Medulla oblongata (tissue), 1 donor: ENCODE measurements at regions not wholly inside any gene's neighbourhood (a gene's known extent, or its start where the extent isn't known, plus 50 kb on each side); places are given as distances from the start of the nearest gene placed in this dataset.

ENCODE experiments used
- DNase-seq: peaks from one replicate; pipeline ENCODE4 v3.0.0-alpha.2; 2015; ENCODE audit errors: extremely low spot score

DNA sequence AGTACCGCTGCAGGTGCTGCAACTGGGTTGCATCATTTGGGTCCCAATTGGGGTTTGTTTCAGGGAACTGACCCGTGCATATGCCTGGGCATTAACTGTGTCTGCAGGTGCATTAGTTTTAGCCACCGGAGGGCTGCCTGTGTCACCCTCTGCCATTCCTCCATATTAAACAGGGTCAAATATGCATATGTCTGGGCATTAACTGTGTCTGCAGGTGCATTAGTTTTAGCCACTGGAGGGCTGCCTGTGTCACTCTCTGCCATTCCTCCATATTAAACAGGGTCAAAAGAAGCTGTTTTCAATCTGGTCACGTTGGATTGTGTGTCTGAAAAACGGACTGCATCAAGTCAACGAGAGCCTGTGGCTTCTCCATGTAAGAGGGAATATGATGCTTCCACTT, 1317.0 kb downstream of the TMEM121 start:
- no peak for DNase-seq

DNA sequence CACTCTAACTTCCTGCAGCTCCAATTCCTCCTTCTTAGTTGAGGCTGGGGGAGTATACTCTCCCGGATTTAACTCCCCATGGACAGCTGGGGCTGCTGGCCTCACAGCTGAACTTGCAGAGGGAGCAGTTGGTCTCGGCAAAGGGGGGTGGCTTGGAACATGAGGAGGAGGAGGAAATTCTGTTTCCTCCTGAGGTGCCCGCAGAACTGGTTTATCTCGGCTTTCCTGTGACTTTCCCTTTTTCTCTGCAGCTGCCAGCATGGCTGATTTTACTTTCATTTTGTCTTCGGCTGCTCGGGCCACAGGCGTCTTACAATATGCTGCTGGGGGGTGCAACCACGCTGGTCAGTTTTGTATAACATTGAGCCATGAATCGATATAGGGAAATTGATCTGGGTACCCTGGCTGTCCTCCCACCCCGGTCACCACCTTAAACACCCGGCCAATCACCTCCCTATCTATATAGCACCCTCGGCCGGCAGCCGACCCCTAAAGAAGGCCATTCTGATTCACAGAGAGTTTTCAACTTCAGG, 1317.6 kb downstream of the TMEM121 start:
- DNase-seq: peak; percentile 17

DNA sequence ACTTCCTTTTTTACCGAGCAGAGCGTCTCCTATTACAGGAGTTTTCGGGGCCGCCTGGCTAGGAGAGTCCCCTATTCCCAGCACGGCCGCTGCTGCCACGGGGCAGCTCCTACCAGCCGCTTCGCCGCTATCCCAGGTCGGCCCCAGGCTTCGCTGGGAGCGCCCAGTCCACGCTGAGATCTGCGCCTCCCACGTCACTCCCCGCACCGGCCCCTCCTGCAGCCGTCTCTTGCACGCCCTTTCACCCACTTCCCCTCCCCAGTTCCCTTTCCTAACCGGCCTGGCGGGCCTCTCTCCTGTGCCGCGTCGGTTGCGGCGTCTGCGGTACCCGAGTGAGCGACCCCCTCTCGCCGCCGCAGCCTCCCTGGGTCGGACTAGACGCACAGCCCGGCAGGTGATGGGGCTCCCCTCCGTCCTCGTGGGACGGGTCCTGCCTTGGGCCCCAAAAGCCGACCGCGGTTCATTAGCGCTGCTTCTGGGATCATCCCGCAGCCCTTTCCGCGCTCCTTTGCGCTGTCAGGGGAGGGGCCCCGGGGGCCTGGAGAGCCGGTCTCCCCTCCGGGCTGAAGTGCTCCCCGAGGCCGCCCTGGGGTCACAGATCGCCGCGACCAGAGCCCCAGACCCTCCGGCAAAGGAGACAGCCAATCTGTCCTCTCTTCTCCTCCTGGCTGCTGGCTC, 1318.4 kb downstream of the TMEM121 start:
- DNase-seq: peak; percentile 42

DNA sequence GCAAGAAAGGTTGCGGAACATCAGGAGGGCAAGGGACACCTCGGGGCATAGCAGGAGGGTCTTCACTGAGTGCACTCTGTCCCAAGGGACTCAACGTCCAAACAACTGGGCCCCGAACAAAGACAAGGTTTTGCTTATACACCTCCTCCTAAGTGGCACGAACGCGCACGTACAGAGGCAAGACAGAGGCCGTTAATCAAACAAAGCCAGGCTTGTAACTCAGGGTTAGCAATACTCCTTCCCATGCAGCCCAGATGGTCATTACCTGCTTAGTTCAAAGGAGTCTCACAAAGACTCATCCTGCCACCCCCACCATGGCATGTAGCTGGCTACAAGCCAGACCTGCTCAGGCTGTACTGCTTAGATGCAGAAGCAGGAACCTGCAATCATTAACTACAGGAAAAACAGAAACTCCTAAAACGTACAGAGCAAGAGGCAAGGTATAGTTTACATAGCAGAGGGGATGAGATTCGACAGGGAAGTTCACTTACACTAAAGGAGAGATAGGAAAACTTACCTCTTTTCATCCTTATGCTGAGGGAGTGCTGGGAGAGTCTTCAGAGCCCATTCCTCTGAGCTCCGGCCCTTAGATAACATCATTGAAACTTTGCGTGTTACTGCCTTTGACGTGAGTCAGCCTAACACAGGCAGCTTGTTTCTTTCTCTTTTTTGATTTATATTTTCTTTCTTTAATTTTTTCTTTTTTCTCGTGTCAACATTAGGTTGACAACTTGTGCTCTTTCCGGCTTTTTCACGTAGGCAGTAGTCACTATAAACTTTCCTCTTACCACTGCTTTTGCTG, 1319.1 kb downstream of the TMEM121 start:
- no peak for DNase-seq

DNA sequence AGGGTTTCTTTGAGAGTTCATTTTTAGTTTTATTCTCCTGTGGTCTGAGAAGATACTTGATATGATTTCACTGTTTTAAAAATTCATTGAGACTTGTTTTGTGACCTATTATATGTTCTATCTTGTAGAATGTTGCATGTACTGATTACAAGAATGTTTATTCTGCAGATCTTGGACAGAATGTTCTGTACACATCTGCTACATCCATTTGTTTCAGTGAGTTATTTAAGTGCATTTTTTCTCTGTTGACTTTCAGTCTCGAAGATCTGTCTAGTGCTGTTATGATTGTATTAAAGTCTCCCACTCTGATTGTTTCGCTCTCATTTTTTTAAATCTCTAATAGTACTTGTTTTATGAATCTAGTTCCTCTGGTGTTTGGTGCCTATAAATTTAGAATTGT, 1319.8 kb downstream of the TMEM121 start:
- no peak for DNase-seq

DNA sequence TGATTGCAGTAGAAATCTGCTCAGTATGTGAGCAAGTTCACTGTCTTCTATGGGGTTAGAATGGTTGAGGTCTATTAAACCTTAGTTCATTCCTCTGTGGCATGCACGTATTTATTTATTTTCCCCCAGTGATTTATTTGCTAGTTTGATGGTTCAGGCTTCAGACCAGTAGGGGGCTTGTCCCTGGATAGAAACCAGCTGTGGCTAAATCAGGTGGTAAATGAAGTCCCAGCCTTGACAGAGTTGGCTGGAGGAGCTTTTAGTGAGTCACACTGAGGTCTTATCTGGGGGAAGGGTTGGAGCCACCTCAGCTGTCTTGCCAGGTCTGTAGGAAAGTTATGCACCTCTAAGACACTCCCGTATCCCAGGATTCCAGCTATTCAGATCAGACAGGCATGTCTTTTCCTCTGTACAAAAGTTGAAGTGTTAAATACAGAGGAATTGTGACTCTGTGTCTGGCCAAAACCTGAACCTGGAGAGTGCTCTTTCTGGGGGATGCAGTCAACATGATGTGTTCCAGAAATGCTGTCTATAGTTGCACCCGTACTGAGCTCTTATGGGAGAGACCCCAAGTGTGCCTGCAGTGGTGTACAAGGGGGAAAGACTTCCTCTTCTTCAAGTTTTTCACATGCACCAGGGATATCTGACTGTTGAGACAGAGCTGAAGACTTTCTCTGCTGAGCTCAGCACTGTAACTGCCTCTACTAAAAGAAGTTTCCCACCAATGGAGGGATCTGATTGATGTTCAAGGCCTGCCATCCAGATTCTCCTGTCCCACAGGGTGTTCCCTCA, 1322.1 kb downstream of the TMEM121 start:
- DNase-seq: no peak

DNA sequence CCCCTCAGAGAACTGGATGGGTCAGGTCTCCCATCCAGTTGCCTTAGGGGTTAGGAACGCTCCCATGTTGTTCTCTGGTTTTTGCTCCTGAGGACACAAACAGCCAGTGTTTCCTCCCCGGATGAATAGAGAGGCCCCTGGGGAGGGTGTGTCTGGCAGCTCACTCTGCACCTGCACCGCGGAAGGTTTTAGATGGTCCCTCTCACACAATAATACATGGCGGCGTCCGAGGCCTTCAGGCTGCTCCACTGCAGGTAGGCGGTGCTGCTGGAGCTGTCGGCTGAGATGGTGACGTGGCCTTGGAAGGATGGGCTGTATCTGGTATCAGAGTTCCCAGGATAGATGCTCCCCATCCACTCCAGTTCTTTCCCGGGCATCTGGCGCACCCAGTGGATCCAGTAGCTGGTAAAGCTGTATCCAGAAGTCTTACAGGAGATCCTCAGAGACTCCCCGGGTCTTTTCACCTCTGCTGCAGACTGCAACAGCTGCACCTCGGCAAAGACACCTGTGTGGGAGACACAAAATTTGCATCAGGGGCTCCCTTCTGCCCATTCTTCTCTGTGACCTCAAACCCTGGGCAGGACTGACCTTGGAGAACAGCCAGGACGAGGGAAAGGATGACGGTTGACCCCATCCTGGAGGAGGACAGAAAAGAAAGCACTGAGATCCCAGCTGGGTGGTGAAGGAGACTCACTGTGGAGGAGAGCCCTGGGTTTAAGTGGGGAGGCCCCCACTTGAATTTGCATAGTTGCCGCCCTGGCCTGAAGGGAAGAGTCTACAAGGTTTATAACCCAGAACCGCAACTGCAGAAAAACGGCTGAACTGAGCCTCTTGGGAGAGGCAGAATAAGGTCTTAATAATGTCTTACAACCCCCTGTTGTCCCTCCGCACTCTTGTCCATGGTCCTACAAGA, 1324.8 kb downstream of the TMEM121 start:
- no peak for DNase-seq

DNA sequence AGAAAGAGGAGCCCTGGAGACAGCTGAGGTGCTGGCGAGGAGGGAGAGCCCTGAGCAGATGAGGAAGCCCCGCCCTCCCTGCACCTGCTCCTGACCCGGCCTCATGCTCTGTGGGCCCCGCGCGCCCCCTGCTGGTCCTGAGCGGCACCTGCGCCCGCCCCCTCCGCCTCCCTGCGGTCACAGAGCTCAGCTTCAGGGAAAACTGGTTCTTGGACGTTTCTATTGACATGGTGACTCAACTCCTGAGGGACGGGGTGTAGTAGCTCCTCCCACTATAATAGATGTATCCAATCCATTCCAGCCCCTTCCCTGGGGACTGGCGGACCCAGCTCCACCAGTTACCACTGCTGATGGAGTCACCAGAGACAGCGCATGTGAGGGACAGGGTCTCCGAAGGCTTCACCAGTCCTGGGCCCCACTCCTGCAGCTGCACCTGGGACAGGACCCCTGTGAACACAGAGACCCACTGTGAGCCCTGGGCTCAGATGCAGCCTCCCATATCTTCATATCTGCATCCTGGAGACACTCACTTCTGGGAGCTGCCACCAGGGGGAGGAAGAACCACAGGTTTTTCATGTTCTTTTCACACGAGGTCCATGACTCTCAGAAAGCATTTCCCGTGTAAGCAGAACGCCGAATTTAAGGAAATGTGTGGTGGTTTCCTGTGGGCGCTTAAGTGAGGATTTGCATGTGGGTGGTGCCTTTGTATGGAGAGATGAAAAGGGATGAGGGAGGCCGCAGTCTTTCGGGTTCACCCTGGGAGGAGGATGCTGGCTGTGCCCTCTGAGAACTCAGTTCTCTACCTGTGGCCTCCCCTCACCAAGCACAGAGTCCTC, 1346.4 kb downstream of the TMEM121 start:
- DNase-seq: no peak

DNA sequence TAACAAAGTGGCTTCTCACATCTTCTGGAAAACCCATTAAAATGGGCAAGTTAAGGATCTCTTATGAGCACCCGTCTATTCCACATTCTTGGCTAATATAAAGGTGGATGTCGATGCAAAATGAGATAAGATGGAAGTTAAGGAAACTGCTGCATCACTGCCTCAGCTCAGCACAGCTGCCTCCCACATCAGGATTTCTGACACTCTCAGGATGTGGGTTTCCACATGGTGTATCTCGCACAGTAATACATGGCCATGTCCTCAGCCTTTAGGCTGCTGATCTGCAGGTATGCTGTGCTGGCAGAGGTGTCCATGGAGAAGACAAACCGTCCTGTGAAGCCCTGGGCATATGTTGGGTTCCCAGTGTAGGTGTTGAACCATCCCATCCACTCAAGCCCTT, 1348.0 kb downstream of the TMEM121 start:
- DNase-seq: no peak

DNA sequence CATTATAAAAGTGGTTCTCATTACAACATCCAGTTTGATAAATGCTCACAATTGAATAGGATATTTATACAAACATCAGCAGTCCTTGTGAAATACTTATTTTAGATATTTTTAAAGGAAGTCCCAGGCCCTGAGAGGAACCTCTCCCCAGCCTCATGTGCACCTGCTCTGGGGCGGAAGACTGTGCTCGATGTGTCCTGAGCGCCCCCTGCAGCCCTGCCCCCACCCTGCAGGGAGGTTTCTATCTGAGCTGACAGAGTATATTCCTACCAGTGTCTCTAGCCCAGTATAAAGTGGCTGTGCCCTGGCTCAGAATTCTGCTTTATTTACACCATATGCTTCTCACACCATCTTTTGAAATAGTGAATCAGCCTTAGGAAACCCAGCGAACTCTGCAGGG, 1349.1 kb downstream of the TMEM121 start:
- DNase-seq: no peak

DNA sequence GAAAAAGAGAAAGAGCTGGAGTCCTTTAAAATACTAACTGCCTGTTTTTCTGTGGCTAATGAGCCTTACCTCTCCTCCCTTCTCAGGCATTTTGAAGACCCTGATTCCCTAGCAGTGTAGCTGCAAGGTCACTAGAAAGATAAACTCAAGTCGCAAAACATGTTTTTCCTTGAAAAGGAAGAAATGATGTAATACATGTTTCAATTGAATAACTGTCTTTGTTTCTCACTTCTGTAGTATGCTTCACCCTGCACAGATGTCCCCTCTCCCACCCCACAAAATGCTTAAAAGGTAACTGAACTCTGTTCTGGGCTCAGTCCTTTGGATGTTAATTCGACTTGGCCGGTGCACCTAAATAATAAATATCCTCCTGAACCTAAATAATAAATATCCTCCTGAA, 1350.3 kb downstream of the TMEM121 start:
- no peak for DNase-seq

DNA sequence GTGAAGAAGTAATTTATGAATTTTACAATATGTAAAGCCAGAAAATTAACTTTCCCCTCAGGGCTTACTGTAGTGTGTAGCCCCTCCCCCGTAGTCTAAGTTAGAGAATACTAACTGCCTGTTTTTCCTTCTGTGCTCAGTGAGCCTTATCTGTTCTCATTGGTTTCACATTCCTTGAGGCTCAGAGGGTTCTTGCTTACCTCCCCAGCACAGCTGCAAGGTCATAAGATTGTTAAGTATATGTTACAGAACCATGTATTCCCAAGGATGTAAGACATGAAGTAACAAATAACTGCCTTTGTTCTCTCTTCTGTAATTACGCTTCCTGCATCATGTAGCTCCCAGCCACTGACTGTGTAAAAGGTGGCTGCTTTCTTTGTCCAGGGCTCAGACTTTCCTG, 1351.1 kb downstream of the TMEM121 start:
- DNase-seq: no peak

DNA sequence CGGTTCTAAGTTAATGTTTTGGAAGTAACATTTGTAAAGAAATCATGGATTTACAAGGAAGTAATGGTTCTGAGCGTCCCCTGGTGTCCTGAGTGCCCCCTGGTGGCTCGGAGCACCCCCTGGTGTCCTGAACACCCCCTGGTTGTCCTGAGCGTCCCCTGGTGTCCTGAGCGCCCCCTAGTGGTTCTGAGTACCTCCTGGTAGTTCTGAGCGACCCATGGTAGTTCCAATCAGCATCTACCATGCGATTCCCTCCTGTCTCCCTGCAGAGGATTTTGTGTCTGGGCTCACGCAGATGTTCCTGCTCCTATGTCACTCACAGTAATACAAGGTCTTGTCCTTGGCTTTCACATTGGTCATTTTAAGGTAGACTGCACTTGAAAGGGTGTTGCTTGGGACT, 1352.9 kb downstream of the TMEM121 start:
- no peak for DNase-seq

DNA sequence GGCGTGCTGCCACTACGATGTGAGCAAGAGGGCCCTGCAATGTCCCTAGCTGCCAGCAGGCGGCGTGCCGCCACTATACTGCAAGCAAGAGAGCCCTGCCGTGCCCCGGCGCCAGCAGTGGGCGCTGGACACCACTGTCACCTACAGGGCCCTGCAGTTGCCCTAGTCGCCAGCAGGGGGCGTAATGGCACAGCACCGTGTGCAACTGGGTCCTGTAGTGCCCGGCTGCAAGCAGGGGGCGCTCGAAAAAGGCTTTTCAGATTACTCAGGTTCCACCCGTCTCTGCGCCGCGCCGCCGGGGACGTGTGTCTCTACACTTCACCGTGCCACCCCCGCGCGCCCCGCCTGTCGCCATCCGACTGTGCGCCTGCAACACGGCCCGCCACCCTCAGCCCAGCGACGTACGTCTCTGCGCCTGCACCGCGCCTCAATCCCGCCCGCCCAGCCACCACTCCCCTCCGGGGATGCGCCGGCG, 1356.9 kb downstream of the TMEM121 start:
- no peak for DNase-seq
